NCI-H1105 (cell line): ENCODE measurements at regions not wholly inside any gene's neighbourhood (a gene's known extent, or its start where the extent isn't known, plus 50 kb on each side); places are given as distances from the start of the nearest gene placed in this dataset.

ENCODE experiments used
- DNase-seq: peaks from one replicate; lab custom pipeline; 2025; lab: John Stamatoyannopoulos, UW

DNA sequence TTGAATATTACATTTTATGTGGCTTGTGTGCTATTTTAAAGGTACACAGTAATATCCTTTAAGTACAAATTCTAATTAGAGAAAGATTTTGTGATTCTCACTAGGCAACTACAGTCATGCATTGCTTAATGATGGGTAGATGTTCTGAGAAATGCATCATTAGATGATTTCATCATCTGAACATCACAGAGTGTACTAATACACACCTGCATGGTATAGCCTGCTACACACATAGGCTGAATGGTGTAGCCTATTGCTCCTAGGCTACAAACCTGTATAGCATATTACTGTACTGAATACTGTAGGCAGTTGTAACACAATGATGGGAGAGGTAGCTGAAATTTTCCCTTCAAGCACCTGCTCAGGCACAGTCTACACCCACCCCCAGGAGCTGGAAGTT, 217.4 kb upstream of the EOMES start:
- no peak for DNase-seq

- DNase-seq: no peak
These were observed 217.8 kb upstream of the EOMES start for GRCh38 chr3:27939940-27940339.

GRCh38 chr3:27943106-27943505, 221.0 kb upstream of the EOMES start:
- no peak for DNase-seq

DNA sequence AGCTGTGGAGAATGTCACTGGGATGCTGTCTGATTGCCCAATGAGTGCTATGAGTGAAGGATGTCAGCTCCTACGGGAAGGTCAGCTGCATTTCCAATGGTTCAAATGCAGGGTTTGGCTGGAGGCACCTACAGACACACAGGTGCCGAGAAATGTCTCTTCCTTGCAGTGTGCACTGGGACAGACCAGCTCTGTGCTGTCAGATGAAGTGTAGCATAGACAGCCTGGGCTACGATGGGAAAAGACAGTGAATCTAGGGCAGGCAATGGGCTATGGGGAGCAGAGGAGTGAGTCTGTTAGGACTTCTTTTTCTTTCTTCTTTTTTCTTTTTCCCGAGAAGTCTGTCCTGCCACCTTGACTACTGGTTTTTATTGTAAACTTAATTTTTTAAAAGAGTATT, 223.1 kb upstream of the EOMES start:
- no peak for DNase-seq

- DNase-seq: no peak
These were observed 238.0 kb upstream of the EOMES start for GRCh38 chr3:27960133-27960532.

- DNase-seq: no peak
These were observed 241.4 kb upstream of the EOMES start for GRCh38 chr3:27963519-27963918.

DNA sequence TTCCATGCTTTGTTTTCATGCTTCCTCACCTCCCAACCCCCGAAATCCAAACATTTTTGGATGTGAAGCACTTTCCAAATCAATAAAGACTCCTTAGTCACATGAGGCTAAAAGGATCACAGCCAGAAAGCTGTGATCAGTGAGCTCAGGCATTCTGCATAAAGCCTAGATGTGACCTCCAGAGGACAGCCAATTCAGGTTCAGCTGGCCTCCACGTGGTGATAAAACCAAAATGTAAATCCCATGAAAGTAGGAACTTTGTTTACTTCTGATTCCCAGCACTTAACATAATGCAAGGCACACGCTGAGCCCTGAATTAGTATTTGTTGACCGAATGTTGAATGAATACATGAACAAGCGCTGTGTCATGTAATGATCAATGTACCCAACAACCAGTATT, 249.5 kb upstream of the EOMES start:
- no peak for DNase-seq

- DNase-seq: no peak
These were observed 254.8 kb upstream of the EOMES start for GRCh38 chr3:27976933-27977332.

DNA sequence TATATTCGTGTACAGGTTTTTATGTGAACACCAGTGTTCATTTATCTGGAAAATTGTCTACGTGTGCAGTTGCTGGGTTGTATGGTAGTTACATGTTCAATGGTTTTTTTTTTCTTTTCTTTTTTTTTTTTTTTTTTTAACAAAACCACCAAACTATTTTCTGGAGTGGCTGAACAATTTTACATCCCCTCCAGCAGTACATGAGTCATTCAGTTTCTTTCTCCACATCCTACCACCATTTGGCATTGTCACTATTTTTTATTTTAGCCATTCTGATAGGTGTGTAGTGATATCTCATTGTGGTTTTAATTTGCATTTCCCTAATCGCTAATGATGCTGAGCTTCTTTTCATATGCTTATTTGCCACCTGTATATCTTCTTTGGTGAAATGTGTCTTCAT, 256.3 kb upstream of the EOMES start:
- no peak for DNase-seq

GRCh38 chr3:27985369-27986035, 255.9 kb upstream of the CMC1 start:
- no peak for DNase-seq

- no peak for DNase-seq
These were observed 255.1 kb upstream of the CMC1 start for GRCh38 chr3:27986234-27986879.

DNA sequence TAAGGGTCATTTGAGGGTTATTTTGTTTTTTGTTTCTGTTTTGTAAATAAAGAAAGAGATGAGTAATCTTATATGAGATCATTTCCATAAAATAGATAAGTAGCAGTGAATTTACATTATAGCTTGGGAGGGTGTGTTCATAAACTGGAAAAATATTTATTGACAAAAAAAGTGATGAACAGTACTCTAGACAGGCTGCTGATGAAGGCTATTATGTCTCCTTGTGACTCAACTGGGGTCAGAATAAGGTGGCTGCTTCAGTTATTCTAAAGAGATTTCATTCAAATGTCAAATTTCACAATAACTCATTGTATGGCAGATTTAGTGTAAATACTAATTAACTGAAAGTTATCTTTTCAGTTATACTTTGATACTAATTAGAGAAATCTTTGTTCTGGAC, 251.1 kb upstream of the CMC1 start:
- no peak for DNase-seq

DNA sequence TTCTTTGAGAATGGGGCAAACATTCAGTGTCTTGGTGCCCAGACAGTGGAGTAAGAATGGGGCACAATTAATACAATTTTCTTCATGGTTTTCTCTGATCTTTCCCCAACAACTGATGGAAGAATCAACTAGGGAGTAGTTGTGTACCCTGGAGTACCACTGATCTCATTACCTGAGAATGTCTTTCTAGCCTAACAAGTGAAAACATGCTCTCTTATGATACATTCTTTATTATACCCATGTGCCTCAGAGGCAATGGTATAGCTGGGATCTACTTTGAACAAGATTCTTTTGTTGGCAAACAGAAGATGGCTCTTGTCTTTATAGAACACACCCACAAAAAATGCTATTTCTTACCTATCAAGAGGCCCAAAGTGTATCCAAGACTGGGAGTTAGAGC, 250.6 kb upstream of the CMC1 start:
- no peak for DNase-seq

GRCh38 chr3:27993051-27993450, 248.4 kb upstream of the CMC1 start:
- peak; percentile 85 for DNase-seq

GRCh38 chr3:28000608-28001007, 240.8 kb upstream of the CMC1 start:
- DNase-seq: no peak

GRCh38 chr3:28008235-28008634, 233.2 kb upstream of the CMC1 start:
- no peak for DNase-seq

DNA sequence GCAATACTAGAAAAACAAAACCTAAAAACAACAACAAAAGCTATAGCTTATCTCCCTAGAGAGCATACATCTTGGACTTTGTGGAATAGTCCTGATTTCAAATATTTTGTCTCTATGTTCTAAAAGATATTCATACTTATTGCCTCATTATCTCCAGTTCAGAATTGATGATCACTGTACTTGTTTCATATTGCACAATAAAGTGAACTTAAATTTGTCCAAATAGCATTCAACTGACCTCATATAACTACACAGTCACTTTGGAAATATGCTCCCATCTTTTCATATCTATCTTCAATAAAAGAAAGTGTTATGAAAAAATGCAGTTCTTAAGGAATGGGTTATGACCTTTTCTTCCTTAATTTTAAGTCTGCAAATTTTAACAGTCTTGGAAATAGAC, 228.6 kb upstream of the CMC1 start:
- no peak for DNase-seq

DNA sequence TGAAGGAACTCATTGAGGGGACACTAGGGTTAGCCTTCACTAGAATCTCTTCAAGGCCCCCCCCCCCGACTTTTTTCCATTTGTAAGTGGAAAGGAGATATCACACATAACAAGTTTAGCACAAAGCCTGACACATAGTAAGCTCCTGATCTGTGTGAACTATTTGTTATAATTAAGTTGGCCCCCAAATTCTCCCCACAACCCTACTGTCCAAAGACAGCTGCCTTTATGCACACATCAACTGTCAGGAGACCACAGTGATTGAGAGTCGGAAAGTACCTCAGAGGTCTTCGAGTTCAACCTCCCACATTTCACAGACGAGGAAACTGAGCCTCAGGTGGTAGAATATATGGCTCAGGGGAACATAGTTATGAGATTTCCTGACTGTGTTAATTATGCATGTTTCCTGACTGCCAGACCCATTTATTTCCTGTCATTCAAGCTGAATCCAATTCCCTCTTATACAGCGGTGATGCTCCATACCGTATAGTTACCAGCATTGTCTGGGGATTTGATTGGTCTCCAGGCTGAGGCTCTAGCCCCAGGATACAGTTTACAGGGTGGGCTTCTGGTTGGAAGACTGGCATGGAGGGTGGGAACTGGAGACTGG, 227.4 kb upstream of the CMC1 start:
- no peak for DNase-seq

DNA sequence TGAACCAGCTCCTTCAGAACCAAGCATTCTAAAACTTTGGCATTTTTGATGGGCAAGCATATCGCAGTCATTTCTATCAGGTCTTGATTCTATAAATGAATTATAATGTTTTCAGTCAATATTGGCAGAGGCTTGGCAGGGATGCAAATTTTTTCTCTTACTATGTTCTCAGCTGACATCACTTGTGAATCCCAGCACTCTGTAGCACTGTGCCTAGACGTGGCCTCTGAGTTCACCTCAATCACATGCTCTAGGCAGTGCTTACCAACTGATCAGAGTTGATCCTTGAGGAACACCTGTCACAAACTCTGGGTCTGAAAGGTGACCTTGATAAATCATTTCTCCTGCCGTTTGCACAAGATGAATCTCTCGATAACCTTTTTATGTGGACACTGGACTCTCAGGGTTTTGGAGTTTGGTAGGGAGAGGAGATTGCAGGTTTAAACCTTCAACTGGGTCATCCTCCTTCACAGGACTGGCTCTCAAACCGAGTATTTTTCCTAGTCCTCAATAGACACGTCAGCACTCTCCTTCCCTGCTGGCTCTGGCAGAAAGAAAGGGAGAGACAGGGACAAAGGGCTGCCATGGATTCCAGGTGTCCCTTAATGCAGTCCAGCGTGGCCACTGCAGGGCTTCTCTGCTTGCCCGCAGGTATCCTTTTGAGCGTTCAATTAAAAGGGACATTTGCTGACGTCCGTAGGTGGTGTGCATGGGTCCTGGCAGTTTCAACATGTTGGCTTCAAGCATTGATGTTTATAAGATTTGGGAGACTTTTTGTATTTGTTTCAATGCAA, 222.3 kb upstream of the CMC1 start:
- no peak for DNase-seq

- DNase-seq: no peak
These were observed 221.7 kb upstream of the CMC1 start for GRCh38 chr3:28019740-28020139.

DNA sequence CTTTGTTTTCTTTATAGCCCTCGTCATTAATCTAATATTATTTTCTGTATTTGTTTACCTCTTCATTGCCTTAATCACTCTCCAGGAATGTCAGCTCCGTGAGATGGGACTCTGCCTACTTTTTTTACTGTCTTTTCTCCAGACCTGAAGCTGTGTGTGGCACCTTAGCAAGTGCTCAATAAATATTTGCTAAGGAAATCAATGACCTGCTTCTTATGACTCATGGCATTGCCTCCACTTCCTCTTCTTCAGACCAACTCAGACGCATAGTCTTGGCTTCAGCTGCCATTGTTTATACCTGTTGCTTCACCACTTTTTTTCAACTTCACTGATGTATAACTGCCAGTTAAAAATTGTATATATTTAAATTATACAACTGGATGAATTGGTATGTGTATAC, 218.5 kb upstream of the CMC1 start:
- DNase-seq: no peak

GRCh38 chr3:28028554-28028953, 212.9 kb upstream of the CMC1 start:
- no peak for DNase-seq
